Right lobe of liver (tissue), 6 donors: ENCODE measurements at regions not wholly inside any gene's neighbourhood (a gene's known extent, or its start where the extent isn't known, plus 50 kb on each side); places are given as distances from the start of the nearest gene placed in this dataset.

ENCODE experiments used
- ATAC-seq, 4 donors: fragments of 200-7000 bp; cut with Tn5 transposase; one replicate each; pipeline ENCODE4 v1.9.1; 2020; ENCODE audit warnings: mild to moderate bottlenecking in 4 of 4, moderate library complexity in 4 of 4
- DNase-seq, 3 donors: peaks; one replicate each; pipeline ENCODE4 v3.0.0-alpha.2; 2020
- H3K27ac ChIP-seq, 3 donors: fragments of 200-600 bp; one replicate each; pipeline ENCODE4 v1.8.0; 2022
- H3K27me3 ChIP-seq, 2 donors: fragments of 200-600 bp; one replicate each; pipeline ENCODE4 v1.8.0; 2022
- H3K36me3 ChIP-seq, 4 donors: fragments of 200-600 bp; sonication (generic) in 1 of 4; one replicate each; pipeline versions ENCODE4 v1.5.1 to v1.8.0; 2017 to 2022; ENCODE audit warnings: control low read depth in 1 of 4
- H3K4me1 ChIP-seq, 4 donors: fragments of 200-600 bp; sonication (generic) in 1 of 4; one replicate each; pipeline versions ENCODE4 v1.5.1 to v1.8.0; 2017 to 2022; ENCODE audit warnings: control low read depth in 1 of 4
- H3K4me3 ChIP-seq, 3 donors: fragments of 200-600 bp; one replicate each; pipeline ENCODE4 v1.8.0; 2022
- H3K9me3 ChIP-seq, 4 donors: fragments of 200-600 bp; sonication (generic) in 1 of 4; one replicate each; pipeline versions ENCODE4 v1.5.1 to v1.8.0; 2017 to 2022; ENCODE audit warnings: control low read depth in 1 of 4
- CTCF ChIP-seq, 4 donors: fragments of 200-600 bp in 3 of 4; fragments of 450-650 bp in 1 of 4; IDR thresholded peaks; one replicate each; pipeline versions ENCODE4 v1.5.1 to v1.8.0; 2016 to 2022; ENCODE audit warnings: antibody characterized with exemption in 4 of 4, mild to moderate bottlenecking in 2 of 4
- POLR2A ChIP-seq: fragments of 450-650 bp; IDR thresholded peaks from one replicate; pipeline ENCODE4 v1.6.1; 2017; ENCODE audit warnings: antibody characterized with exemption, mild to moderate bottlenecking
- WGBS: methylation state at CpG from one replicate; pipeline ENCODE4 v1.1.6; 2018; ENCODE audit warnings: low coverage, low lambda C conversion rate; ENCODE audit not compliant: insufficient coverage; ENCODE audit errors: missing lambda C conversion rate; 5-methylcytosine and 5-hydroxymethylcytosine counted together
- intact Hi-C, 2 donors: fragments of 100-400 bp; cut with DNase I; formaldehyde crosslinking; loops; one replicate each; pipeline versions ENCODE4 v1.11.2 to v1.14.1; 2022
- donor health status: DM: no; HTN: yes; CAD: no.
- donor health status: DM: no; HTN: no; CAD: no.
- donor health status: DM: no; HTN: no; CAD: no.
- donor health status: DM: no; HTN: yes; CAD: no.
- donor health status: DM: no; HTN: yes; CAD: no.

GRCh38 chr18:26618135-26618534 lies 69.8 kb upstream of the KCTD1 start:
- ATAC-seq = no peak
- Histone ChIP-seq H3K4me1 (no peaks in the 10 kb centered on the region), H3K27ac (no peak overlapping the region), H3K9me3 (no peaks in the 10 kb centered on the region), H3K27me3 (no peaks in the 10 kb centered on the region), H3K4me3 (no peak overlapping the region), H3K36me3 (no peaks in the 10 kb centered on the region)
- WGBS = 68% methylated on average over 2 of the region's 2 CpGs
- intact Hi-C loops = no loop called here
- DNase-seq = no peak
- TF ChIP-seq CTCF (IDR thresholded peaks at IDR 0.05) (no peak), POLR2A (no peak)

DNA sequence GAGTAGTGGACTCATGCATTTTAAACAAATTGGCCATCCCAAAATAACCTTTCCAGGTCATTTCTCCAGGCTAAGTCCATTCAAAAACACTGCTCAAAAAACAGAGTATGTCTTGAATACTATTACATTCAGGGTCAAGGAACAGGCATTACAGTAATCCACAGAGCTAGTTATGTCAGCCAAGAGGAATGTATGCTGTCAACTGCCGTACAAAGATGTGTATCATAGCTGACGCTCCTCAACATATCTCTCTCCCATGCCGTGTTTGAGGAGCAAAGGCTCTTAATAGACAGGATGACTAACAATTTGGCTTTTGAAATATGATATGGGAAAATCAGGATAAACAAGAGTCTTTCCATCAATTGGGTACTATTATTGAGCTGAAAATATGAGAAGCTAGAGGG lies 68.8 kb upstream of the KCTD1 start:
- no peaks in the 10 kb centered on the region for H3K9me3 ChIP-seq
- H3K4me1 ChIP-seq = no peaks in the 10 kb centered on the region
- TF ChIP-seq CTCF (IDR thresholded peaks at IDR 0.05) = no peak
- no peak for TF ChIP-seq POLR2A

DNA sequence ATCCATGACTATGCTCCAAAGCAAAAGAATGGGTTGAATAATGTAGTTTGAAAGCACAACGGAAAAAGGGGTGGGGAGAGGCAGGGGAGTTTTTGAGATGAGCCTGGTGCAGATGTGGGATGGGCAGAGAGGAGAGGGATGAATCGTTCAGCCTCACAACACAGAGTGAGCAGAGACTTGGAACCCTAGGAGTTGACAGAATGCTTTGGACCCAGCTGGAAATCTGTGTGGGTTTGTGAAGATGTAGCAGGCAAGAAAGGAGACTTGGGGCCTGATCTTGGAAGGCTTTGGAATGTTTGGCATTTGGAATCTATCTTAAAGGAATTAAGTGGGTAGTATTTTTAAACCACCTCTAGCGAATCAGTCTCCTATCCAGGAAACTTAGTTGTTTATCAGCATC lies 66.0 kb upstream of the KCTD1 start:
- WGBS = 70% methylated on average over 3 of the region's 3 CpGs
- TF ChIP-seq CTCF (IDR thresholded peaks at IDR 0.05) = no peak
- no peak for TF ChIP-seq POLR2A
- Histone ChIP-seq H3K27me3 (no peaks in the 10 kb centered on the region), H3K4me3 (no peak overlapping the region), H3K27ac (no peak overlapping the region), H3K4me1 (no peaks in the 10 kb centered on the region), H3K36me3 (no peaks in the 10 kb centered on the region), H3K9me3 (no peaks in the 10 kb centered on the region)
- ATAC-seq = no peak
- DNase-seq = no peak
- intact Hi-C loops = no loop called here

More for the DNA sequence above, 68.8 kb upstream of the KCTD1 start:
- no peaks in the 10 kb centered on the region for H3K36me3 ChIP-seq
- ATAC-seq (no peak), DNase-seq (no peak)
- intact Hi-C loops = no loop called here
- WGBS = 73% methylated on average over 3 of the region's 3 CpGs
- H3K4me3 ChIP-seq = no peak overlapping the region
- no peak overlapping the region for H3K27ac ChIP-seq
- no peaks in the 10 kb centered on the region for H3K27me3 ChIP-seq
